ENCODE measurements at regions not wholly inside any gene's neighbourhood (a gene's known extent, or its start where the extent isn't known, plus 50 kb on each side); places are given as distances from the start of the nearest gene placed in this dataset.

DNA sequence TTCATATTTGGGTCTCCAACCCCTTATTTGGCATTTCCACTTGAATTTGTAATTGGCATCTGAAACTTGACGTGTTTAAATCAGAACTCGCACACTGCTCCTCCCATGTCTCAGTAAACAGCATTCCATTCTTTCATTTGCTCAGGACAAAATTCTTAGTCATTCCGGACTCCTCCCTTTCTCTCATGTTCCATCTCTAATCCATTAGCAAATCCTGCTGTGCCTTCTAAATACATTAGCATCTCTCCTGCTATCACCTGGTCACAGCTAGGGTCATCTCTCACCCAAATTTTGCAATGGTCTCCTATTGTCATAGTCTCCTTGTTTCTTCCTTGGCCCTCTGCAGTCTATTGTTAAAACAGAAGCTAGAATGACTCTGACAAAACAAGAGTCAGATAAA is 119.9 kb upstream of the CADPS start:
- no peak for TF ChIP-seq ZFX (IDR thresholded peaks at IDR 0.05)
- TF ChIP-seq, protein P1, sequence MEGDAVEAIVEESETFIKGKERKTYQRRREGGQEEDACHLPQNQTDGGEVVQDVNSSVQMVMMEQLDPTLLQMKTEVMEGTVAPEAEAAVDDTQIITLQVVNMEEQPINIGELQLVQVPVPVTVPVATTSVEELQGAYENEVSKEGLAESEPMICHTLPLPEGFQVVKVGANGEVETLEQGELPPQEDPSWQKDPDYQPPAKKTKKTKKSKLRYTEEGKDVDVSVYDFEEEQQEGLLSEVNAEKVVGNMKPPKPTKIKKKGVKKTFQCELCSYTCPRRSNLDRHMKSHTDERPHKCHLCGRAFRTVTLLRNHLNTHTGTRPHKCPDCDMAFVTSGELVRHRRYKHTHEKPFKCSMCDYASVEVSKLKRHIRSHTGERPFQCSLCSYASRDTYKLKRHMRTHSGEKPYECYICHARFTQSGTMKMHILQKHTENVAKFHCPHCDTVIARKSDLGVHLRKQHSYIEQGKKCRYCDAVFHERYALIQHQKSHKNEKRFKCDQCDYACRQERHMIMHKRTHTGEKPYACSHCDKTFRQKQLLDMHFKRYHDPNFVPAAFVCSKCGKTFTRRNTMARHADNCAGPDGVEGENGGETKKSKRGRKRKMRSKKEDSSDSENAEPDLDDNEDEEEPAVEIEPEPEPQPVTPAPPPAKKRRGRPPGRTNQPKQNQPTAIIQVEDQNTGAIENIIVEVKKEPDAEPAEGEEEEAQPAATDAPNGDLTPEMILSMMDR (conservative IDR thresholded peaks at IDR 0.05): no peak
- H3K27ac ChIP-seq: no peak overlapping the region

DNA sequence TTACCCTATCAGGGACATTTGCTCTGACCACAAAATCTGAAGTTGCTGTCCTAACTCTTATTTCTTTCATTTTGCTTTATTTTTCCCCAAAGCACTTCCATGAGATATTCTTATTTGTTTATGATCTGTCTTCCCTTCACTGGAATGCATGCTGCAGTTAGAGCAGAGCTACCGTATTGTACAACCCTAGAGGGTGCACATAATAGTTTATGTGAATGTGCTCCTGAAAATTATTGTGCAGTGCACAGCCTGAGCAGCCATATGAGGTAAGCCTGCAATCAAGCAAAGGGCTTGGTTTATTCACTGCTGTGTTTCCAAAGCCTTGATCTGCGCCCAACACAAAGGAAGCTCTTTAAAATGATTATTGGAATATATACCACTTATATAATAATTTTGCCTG is 120.3 kb upstream of the CADPS start:
- no peak overlapping the region for H3K27ac ChIP-seq
- TF ChIP-seq ZFX (IDR thresholded peaks at IDR 0.05): no peak
- TF ChIP-seq, protein P1 (conservative IDR thresholded peaks at IDR 0.05): no peak

DNA sequence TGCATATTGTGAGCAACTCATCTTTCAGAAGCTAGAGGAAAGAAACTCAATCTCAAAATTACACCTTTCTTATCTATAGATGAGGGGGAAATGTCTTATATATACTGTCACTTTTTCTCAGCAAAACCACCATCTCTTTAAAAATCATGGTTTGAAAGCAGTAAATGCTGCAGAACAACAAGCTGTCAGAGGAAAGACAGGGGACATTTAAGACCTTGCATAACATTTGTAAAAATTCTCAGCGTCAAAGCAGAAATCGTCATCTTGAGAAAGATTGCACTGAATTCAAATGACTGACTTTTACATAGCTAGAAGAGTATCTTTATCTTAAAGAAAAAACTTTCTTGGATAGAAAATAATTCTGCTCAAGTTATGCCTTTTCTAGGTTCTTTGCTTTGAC is 122.2 kb upstream of the CADPS start:
- TF ChIP-seq ZFX (IDR thresholded peaks at IDR 0.05): no peak
- TF ChIP-seq, protein P1 (conservative IDR thresholded peaks at IDR 0.05): no peak
- H3K27ac ChIP-seq: no peak overlapping the region

DNA sequence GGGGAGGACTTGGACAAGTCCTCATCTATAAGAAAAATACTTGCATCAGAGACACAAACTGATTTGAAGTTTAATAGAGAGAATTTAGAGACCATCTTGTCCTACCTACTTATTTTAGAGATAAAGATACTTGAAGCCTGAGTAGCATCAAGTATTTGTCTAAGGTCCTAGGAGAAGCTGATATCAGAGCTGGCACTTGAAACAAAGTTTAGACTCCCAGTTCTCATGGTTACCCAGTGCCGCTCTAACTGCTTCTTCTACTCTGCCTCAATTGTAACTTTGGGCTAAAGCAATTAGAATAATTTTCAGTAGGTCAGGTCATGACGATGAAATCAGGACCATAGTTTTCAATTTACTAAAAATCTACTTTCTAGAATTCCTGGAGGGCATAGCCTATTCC is 123.9 kb upstream of the CADPS start:
- TF ChIP-seq ZFX (IDR thresholded peaks at IDR 0.05): no peak
- TF ChIP-seq, protein P1 (conservative IDR thresholded peaks at IDR 0.05): no peak
- H3K27ac ChIP-seq: no peak overlapping the region

DNA sequence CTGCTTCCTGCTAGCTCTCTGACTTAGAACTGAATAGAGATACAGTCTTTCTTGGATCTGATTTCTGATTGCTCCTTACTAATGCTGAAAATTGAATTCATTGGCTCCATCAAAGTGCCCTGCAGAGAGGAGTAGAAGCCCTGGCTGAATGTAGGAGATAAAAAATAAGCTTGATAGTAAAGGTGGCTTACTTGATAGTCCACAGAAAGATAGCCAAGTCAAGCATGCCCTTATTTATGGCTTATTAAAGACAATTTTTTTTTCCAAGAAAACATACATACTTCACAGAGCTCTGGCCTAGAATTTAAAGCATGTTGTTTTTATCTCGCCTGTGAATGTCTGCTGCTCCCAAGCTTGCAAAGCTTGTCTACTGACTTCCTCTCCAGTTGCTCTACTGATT is 124.6 kb upstream of the CADPS start:
- H3K27ac ChIP-seq: no peak overlapping the region
- TF ChIP-seq, protein P1 (conservative IDR thresholded peaks at IDR 0.05): no peak
- no peak for TF ChIP-seq ZFX (IDR thresholded peaks at IDR 0.05)

DNA sequence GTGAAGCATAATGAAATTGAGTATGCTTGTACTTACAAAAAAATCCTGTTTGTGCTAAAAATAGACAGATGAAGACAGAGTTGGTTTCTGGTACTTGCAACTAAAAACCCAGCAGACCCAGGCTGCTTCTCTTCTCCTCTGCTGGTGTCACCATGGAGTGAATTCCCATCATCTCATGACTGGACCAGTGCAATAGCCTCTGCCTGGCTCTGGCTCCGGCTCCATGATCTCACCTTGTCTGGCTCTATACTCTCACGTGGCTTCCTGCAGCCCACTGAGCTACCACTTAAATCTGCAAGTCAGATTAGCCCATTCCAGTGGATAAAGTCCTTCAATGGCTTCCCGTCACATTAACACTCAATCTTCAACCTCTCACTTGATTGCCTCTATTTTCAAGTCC is 129.2 kb upstream of the CADPS start:
- TF ChIP-seq, protein P1 (conservative IDR thresholded peaks at IDR 0.05): no peak

DNA sequence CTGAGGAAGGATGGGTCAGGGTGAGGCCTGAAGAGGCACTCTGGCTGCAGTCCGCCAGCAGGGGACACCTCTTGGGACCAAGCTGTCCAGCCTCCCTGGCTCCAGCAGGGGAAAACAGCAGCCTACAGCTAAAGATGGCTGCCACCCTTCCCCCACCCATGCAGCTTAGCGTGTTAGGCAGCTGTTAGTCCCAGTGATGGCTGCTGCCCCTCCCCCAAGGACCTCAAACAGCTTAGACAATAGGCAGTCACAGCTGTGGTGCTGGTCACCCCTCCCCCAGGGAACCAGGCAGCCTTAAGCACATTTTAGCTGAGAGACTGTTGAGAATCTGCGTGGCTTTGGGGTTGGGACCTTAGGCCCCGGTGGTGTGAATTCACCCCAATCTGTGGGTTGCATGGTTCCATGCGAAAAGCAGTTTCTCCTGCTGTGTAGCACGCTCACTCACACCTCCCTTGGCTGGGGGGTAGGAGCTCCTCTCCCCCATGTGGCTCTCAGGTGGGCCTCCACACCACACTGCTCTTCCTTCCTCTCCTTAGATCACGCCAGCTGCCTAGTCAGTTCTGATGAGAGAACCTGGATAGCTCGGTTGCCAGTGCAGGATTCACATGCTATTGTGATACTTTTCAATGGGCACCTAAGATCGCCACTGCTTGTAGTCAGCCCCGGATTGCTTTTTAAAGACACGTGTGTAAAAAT is 140.5 kb upstream of the CADPS start:
- TF ChIP-seq, protein P1 (conservative IDR thresholded peaks at IDR 0.05): no peak
- TF ChIP-seq ZFX (IDR thresholded peaks at IDR 0.05): no peak
- no peak overlapping the region for H3K27ac ChIP-seq

More for the DNA sequence above, 129.2 kb upstream of the CADPS start:
- no peak overlapping the region for H3K27ac ChIP-seq
